GM18502 (cell line): ENCODE measurements at regions not wholly inside any gene's neighbourhood (a gene's known extent, or its start where the extent isn't known, plus 50 kb on each side); places are given as distances from the start of the nearest gene placed in this dataset.
A peak's percentile ranks its signal among the peaks of the same experiment; 100 is the strongest.

ENCODE experiments used
- ATAC-seq: cut with Tn5 transposase; IDR thresholded peaks from one replicate; pipeline ENCODE4 v1.9.1; 2021; ENCODE audit warnings: mild to moderate bottlenecking; ENCODE audit not compliant: unreplicated experiment, poor library complexity

GRCh38 chr2:224325941-224326340 is 76.0 kb downstream of the FAM124B start:
- ATAC-seq: no peak

GRCh38 chr2:224324604-224325003 is 77.3 kb downstream of the FAM124B start:
- no peak for ATAC-seq

- ATAC-seq: no peak
These were observed 81.2 kb downstream of the FAM124B start for GRCh38 chr2:224320660-224321059.

GRCh38 chr2:224319750-224320149 is 82.2 kb downstream of the FAM124B start:
- ATAC-seq: no peak

GRCh38 chr2:224312741-224313140 is 89.2 kb downstream of the FAM124B start:
- ATAC-seq: no peak

GRCh38 chr2:224310943-224311625 is 90.8 kb downstream of the FAM124B start:
- ATAC-seq: no peak

- ATAC-seq: no peak
These were observed 92.7 kb downstream of the FAM124B start for GRCh38 chr2:224309176-224309575.

GRCh38 chr2:224308272-224308911 is 93.5 kb downstream of the FAM124B start:
- peak; percentile 88 for ATAC-seq

GRCh38 chr2:224302952-224303351 is 99.0 kb downstream of the FAM124B start:
- ATAC-seq: no peak

- ATAC-seq: no peak
These were observed 107.9 kb downstream of the FAM124B start for GRCh38 chr2:224293976-224294375.

GRCh38 chr2:224287531-224287930 is 114.4 kb downstream of the FAM124B start:
- no peak for ATAC-seq

GRCh38 chr2:224286923-224287322 is 115.0 kb downstream of the FAM124B start:
- ATAC-seq: no peak

GRCh38 chr2:224284134-224284946 is 117.6 kb downstream of the FAM124B start:
- peak; percentile 53 for ATAC-seq

GRCh38 chr2:224283466-224283965 is 118.4 kb downstream of the FAM124B start:
- ATAC-seq: no peak

- ATAC-seq: no peak
These were observed 120.5 kb downstream of the FAM124B start for GRCh38 chr2:224281374-224281773.

- ATAC-seq: no peak
These were observed 123.4 kb downstream of the FAM124B start for GRCh38 chr2:224278531-224278930.

GRCh38 chr2:224276251-224276650 is 125.7 kb downstream of the FAM124B start:
- no peak for ATAC-seq

GRCh38 chr2:224272237-224272910 is 129.5 kb downstream of the FAM124B start:
- ATAC-seq: no peak

- ATAC-seq: no peak
These were observed 130.2 kb downstream of the FAM124B start for GRCh38 chr2:224271617-224272236.

GRCh38 chr2:224268441-224268840 is 133.5 kb downstream of the FAM124B start:
- ATAC-seq: no peak
